ENCODE measurements at regions not wholly inside any gene's neighbourhood (a gene's known extent, or its start where the extent isn't known, plus 50 kb on each side); places are given as distances from the start of the nearest gene placed in this dataset.

DNA sequence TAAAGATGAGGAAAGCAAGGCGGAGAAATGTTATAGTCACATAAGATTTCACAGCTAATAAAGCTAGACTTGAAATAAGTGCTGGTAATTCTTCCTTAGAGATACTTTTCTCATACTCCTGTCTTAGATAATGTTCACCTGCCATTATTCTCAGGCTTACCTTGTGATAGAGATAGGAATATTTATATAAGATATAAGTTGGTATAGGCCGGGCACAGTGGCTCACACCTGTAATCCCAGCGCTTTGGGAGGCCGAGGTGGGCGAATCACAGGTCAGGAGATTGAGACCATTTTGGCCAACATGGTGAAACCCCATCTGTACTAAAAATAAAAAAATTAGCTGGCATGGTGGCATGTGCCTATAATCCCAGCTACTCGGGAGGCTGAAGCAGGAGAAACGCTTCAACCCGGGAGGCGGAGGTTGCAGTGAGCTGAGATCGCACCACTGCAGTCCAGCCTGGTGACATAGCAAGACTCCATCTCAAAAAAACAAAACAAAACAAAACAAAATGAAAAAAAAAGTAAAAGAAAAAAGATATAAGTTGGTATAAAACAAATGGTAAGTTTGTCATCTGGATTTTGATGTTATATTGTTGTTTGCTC lies 1918.4 kb downstream of the MAT2B start:
- DNase-seq (ENCODE audit: low read depth): no peak

DNA sequence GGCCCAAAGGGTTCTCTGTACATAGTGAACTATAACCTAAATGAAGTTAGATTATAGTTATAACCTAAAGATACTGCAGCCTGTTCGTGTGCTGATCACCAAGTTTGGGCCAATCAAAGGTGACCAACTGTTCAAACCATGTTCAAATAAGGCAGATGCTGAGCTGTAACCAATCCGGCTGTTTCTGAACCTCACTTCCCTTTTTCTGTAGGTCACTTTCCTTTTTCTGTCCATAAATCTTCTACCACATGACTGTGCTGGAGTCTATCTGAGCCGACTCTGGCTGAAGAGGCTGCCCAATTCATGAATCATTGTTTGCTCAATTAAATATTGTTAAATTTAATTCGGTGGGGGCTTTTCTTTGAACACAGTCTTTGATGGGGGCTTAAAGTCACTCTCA lies 1920.2 kb downstream of the MAT2B start:
- DNase-seq (ENCODE audit: low read depth): no peak

DNA sequence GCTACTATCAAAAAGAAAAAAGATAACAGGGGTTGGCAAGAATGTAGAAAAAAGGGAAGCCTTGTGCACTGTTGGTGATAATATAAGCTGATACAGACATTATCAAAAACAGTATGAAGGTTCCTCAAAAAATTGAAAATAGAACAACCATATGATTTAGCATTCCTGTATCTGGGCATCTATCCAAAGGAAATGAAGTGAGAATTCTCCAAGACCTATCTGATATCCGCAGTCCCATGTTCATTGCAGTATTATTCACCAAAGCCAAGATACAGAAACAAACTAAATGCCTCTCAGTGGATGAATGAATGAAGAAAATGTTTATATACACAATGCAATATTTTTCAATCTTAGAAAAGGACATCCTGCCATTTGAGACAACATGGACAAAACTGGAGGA lies 1943.3 kb downstream of the MAT2B start:
- DNase-seq (ENCODE audit: low read depth): no peak

DNA sequence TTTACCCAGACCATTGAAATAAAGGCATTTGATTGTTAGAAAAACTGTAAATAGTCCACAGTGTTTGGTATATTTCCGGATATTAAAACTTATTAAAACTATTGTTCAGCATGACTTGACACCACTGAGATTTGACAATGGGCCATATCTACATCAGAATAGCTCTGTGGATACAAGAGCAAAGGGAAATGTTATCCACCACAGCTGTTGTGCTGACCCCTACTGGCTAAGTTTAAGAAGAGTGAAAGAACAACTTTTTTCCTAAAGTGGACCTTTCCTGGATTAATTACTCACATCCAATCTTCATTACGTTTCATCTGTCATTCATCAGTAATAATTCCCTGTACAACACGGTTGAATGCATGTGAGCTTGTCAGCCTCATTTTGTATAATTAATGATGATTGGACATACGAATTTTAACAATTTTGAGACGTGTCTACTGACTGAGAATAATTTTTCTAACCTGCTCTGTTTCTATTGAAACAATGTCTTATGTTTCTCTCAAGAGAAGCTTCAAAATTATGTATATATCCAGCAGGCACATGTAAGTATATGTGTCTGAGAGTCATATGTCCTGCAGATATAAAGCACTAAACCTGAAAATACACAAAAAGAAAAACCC lies 1952.6 kb downstream of the MAT2B start:
- no peak for DNase-seq (ENCODE audit: low read depth)

DNA sequence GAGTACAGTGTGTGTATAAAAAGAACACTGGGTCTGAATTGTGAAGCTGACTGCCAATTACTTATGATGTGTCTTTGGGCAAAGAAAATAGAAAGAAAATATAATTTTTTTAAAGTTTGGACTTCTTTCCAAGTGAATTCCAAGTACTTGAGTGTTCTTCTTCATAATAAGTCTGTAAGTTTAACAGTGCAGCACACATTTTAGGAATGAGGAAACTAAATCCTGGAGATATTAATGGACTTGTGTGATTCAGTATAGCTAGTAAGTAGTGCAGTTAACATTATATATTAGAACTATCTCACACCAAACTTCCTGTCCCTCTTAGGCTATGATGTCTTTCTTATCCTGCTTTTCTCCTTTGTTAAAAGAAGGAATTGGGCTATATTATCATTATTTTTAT lies 1953.8 kb downstream of the MAT2B start:
- no peak for DNase-seq (ENCODE audit: low read depth)

DNA sequence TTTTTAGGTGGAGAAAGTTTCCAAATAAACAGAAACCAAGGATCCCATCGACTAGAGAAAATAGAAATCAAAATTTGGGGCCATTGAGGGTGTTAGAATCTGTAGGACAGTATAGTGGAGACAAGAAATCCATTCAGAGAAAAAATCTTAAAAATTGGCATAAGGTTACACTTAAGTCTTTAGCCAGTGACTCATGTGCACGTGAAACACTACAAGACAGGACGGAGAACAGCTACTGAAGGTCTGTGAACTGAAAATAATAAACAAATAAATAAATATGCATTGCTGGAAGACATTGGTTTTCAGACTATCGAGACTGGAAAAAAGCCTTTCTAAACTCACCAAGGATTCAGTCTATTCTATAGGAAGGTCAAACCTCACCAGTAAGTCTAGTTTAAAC lies 1955.5 kb downstream of the MAT2B start:
- no peak for DNase-seq (ENCODE audit: low read depth)

DNA sequence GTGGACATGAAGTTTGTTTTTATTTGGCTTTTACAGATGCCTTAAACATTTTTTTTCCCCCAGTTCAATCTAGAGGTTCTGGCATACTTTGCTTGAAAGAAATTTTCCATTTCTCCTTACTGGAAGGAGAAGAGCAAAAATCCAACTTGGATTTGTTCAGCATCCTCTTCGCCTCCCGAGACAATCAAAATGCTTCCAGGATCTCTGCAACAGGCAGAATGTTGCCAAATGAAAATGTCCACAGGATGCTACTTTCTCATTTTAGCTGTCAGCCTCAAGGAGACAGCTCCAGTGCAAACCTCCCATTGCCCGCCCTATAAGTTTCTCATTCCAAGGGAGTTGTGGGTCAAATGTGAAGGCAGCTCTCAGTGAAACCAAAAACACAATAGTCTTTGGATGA lies 1972.1 kb downstream of the MAT2B start:
- no peak for DNase-seq (ENCODE audit: low read depth)

DNA sequence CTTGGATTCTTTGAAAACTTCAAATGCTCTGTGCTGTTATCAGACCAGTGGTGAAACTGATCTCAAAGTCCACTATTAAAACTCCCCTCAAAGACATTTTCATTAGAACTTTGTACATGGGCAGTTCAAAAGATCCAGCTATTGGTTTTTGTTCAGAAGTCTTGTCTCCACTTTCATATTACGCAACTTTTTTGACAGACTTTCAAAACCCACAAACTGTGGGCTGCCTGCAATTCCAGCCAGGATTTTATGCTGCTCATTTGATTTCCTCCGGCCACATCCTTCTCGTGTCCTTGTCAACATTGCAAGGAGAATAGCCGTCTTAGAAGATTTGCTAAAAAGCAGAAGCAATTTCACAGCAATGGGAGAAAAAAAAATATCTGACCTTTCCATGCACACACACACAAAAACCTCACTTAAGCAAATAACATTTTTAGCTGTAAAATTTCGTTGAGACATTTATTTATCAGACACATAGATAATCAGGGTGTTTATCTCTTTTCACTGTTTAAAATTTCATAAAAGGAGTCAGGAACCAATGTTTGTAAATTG lies 1990.5 kb downstream of the MAT2B start:
- no peak for DNase-seq (ENCODE audit: low read depth)

DNA sequence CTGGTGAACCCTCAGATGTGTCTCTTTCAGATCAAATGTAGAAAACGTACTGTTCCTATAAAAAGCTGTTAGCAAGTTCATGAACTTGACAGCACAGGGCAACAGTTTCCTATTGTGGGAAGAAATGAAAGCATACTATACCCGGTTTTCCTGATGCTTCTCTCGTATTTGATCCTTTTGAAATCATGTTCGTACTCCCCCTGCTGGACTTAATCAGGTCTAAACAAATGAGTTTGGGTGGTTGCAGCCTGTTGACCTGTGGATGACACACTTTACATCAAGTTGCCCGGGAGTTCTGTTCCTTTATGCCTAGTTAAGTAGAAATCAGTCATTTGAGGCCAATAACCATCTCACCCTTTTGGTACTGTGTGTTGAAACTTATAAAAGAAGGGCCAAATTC lies 1992.3 kb downstream of the MAT2B start:
- DNase-seq (ENCODE audit: low read depth): no peak

DNA sequence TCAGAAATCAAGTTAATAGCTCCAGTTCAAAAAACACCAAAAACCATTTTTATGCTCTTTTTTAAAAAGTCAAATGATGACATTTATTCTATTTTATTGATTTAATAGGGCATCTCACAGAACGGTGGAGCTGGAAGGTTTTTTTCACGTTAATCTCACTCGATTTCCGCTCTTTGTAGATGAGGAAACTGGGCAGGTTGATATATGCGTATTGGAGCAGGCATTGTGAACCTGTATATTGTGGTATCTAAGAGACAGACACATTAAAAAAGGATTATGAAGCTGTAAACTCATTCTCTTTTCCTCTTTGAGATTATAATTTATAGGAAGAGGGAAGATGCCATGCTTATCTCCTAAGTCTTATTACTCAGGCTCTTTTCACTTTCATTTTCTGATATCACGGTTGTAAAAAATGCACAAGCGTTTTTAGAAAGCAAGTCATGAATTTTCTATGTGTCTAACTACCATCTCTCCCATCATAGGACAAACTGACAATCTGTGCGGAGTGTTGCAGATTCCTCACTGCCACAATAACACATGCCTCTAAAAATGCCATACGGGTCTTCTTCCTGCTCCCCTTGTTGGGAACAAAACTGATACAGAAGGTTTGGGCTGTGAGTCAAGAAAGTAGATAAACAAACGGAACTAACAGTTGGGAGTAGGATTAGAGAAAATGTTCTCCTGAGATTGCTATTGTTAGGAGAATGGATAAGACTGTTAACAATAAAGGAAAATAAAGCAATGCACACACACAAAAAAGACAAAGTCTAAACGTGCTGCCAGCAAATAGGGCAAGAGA lies 1997.7 kb downstream of the MAT2B start:
- no peak for DNase-seq (ENCODE audit: low read depth)

DNA sequence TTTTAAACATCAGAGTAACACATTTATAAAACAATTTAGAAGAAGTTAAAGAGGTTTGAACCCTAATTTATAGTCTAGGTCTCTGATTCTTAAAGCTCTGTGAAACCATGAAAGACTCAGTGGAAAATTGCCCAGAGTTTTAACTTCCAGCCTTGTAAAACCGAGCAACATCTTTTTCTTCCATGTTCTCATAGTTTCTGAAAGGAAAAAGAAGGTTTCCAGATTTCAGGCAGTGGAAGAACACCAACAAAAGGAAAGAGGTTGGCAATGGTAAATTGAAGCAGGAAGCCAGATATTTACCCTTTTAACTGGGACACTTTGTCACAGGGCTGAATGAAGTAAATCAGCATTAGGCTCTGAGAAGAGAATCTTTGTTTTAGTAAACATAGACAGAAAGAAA lies 1999.3 kb downstream of the MAT2B start:
- DNase-seq (ENCODE audit: low read depth): no peak

DNA sequence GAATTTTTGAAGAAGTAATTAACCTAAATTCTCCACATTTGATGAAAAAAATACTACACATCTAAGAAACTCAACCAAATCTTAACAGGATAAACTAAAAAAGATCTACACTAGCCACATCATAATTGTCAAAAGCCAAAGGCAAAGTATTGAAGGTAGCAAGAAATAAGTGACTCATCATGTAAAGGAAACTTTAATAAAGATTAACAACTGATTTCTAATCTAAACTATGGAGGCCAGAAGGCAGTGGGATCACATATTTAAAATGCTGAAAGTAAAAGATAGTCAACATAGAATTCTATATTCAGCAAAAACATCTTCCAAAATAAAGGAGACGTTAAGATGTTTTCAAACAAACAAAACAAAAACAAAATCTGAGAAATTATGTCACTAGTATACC lies 2002.9 kb downstream of the MAT2B start:
- DNase-seq (ENCODE audit: low read depth): no peak

DNA sequence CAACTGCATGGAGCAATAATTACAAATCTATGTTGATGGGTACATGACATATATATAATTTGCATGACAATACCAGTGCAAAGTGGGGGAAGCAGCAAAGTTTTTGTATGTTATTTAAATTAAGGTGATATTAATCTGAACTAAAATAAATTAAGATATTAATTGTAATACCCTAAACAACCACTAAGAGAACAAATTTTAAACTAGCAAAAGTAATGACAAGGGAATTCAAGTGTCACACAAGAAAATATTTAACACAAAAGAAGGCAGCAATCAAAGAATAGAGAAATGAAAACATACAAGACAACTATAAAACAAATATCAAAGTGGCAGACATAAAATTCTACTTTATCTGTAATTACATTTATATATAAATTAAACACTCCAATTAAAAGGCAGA lies 2003.4 kb downstream of the MAT2B start:
- DNase-seq (ENCODE audit: low read depth): no peak

DNA sequence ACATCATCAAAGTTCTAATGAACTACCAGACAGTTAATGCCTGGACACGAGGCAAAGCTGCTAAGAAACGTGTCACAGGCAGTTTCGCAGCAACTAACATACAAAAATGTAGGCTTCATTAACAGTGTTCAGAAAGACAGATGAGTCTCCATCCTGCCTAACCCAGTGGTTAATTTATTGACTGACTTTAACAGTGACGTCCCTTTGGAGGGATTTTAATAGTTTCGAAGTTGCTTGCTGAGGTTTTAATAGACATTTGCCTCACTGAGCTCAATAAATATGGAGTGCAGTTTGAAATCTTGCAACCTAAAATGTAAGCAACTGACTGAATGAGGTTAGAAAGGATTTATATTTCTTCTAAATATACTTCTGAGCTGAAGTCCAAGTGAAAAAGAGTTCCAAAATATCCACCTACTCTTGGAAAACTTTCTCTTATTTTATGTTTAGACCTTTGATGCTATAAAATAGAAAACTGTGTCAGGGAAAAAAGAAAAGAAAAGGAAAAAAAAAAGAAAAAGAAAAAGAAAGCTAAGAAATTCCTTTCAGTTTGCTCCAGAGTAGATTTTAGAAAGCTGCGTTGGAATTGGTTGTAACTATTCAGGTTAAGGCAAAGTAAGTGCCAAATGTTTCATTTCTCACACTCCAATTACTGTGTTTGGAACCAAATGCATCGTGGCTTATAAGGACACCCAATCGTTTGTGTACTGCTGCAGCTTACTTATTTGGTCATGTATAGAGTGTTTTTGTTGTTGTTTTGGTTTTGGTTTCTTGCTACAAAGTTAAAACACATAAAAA lies 2016.6 kb downstream of the MAT2B start:
- no peak for DNase-seq (ENCODE audit: low read depth)

DNA sequence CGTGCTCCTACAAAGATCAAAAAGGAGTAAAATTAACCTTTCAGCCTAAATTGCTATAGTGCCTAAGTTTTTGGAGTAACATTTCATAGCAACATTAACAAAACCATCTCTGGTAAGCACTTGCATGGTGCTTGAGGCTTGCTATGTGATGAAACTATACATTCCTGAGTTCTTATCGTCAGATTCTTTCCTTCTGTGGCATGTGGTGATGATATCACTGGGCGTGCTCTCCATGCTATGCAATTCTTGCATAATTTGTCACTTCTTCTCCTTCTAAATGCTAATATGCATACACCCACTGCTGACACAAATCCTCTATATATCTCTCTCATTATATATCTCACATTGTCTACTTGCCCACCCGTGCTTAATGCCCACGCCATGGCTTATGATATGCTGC lies 2019.9 kb downstream of the MAT2B start:
- DNase-seq (ENCODE audit: low read depth): no peak

DNA sequence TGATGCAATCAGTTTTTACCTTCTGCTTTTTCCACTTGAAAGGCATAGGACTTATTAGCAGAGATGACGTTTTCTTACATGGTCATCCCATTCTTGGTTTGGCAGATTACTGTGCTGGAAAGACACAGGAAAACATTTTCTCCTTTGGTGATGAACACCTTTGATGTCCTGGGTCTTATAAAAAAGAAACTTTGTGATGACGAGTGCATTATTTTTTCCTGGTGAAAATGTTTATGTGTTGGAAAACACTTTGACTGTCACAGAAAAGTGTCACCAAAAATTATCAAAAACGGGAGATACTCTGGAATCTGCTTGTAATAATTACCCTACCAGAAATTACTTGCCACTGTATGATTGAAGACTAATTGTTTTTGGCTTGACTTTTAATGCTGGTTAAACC lies 2020.9 kb downstream of the MAT2B start:
- DNase-seq (ENCODE audit: low read depth): no peak

DNA sequence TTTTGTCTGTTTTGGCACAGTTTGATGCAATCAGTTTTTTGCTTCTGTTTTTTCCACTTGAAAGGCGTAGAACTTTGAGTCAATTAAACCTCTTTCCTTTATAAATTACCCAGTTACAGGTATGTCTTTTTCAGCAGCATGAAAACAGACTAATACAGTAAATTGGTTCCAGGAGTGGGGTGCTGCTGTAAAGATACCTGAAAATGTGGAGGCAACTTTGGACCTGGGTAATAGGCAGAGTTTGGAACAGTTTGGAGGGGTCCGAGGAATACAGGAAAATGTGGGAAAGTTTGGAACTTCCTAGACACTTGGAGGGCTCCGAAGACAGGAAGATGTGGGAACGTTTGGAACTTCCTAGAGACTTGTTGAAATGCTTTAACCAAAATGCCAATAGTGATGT lies 2022.2 kb downstream of the MAT2B start:
- no peak for DNase-seq (ENCODE audit: low read depth)

DNA sequence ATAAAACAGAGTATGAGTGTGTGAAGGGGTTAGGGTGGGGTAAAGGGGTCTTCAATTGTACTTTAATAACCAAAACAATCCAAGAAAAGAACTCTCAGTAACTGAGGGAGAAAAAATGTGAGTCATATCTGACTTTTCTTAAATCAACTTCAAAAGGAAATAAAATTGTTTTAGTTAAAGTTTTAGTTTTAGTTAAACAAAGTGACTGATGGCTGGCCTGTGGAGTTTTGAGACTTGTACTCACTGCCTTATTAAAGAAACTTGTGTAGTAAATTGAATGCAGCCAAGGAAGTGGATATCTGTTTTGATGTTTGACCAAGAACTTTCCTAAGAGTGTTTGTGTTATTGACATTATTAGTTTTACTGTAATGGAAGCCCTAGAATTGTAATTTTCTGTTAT lies 2032.6 kb downstream of the MAT2B start:
- DNase-seq (ENCODE audit: low read depth): no peak

DNA sequence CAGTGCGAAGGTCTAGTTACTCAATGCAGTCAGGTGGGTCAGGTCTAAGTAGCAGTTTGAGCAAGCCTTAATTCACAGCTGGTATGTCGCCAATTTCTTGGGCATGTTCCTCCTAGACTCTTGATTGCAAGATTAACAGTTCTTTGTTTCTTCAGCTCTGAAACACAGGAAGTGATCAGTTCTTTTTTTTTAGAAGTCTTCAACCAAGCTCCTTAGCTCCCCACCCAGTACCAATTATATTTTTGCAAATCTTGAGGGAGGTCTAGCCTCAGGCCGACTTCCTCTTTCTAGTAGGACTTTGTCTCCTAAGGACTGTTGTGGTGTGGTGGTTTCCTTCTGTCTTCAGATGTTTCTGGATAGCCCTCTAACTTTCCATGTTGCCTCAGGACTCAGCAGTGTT lies 2054.2 kb downstream of the MAT2B start:
- DNase-seq (ENCODE audit: low read depth): no peak

DNA sequence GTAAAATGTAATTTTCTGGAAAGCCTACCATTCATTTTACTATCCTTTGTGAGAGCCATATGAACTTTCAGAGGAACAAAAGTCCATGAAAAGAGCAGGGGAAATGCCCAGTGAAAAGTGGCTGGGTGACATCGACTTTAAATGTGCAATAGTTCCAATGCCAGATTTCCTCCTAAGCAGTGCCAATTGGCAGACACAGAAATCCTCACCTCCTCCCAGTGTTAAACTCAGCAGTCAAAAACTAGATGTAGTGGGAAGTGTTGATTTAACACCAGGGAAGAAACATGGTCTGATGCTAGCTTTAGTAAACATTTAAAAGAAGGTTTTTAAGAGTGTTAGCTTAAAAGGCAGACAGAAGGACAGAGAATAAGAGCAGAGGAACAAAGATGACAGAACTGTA lies 2055.2 kb downstream of the MAT2B start:
- DNase-seq (ENCODE audit: low read depth): no peak

DNA sequence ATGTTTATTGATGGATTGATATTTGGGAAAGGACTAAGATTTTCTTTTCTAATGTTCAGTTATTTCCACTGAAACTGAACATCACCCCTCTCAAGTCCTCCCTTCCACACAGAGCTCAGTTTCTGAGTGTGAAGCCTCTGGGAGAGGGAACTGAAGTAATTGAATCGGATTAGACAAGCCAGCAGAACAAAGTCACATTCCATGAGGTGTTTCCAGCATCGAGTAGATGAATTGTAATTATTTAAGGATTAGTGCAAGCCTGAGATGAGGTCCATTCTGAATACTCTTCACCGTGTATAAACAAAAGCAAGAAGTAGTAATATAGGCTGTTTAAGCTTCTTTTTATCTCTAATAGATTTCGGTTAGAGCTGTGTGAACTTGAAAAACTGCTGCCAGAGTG lies 2060.5 kb downstream of the MAT2B start:
- DNase-seq (ENCODE audit: low read depth): no peak

DNA sequence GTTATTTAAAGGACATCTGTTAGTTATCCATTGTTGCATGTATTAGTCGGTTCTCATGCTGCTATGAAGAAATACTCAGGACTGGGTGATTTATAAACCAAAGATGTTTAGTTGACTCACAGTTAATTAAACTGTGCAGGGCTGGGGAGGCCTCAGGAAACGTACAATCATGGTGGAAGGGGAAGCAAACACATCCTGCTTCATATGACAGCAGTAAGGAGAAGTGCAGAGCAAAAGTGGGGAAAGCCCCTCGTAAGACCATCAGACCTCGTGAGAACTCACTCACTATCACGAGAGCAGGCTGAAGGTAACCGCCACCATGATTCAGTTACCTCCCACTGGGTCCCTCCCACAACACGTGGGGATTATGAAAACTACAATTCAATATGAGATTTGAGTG lies 2064.1 kb downstream of the MAT2B start:
- DNase-seq (ENCODE audit: low read depth): no peak

All from myocyte (in vitro differentiated cells).